Ovary (tissue), 3 donors: ENCODE measurements at regions not wholly inside any gene's neighbourhood (a gene's known extent, or its start where the extent isn't known, plus 50 kb on each side); places are given as distances from the start of the nearest gene placed in this dataset.

Experiments
- POLR2A ChIP-seq: fragments of 450-650 bp; IDR thresholded peaks from one replicate; pipeline ENCODE4 v1.6.1; 2017; ENCODE audit warnings: antibody characterized with exemption, mild to moderate bottlenecking, moderate library complexity
- TF ChIP-seq, protein P1 (sequence below), 3 donors: fragments of 450-650 bp in 2 of 3; fragments of 200-600 bp in 1 of 3; IDR thresholded peaks; one replicate each; pipeline versions ENCODE4 v1.5.1 to v1.8.0; 2016 to 2022; ENCODE audit warnings: antibody characterized with exemption in 3 of 3, mild to moderate bottlenecking in 1 of 3
- donor health status: DM: no; HTN: no; CAD: no.

DNA sequence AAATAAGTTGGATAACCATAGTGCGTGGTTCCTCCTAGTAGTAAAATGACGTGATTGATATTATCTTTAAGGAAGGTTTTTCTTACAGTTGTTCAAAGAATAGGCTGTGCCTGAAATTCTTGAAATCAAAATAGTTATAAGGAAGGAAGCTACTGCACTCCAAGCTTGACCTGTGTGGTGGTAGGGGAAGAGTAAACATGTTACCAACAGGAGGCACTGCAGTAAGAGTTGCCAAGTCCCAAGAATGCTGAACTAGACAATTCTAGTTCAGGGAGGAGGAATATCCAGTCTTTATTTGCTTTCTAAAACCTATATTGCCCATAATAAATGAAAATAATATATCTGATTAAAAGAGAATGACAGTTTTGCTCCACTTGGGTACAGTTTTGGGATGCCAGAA, 764.5 kb downstream of the TMTC2 start:
- TF ChIP-seq, protein P1, sequence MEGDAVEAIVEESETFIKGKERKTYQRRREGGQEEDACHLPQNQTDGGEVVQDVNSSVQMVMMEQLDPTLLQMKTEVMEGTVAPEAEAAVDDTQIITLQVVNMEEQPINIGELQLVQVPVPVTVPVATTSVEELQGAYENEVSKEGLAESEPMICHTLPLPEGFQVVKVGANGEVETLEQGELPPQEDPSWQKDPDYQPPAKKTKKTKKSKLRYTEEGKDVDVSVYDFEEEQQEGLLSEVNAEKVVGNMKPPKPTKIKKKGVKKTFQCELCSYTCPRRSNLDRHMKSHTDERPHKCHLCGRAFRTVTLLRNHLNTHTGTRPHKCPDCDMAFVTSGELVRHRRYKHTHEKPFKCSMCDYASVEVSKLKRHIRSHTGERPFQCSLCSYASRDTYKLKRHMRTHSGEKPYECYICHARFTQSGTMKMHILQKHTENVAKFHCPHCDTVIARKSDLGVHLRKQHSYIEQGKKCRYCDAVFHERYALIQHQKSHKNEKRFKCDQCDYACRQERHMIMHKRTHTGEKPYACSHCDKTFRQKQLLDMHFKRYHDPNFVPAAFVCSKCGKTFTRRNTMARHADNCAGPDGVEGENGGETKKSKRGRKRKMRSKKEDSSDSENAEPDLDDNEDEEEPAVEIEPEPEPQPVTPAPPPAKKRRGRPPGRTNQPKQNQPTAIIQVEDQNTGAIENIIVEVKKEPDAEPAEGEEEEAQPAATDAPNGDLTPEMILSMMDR (IDR thresholded peaks at IDR 0.05) = no peak
- no peak for TF ChIP-seq POLR2A
